ENCODE measurements at regions not wholly inside any gene's neighbourhood (a gene's known extent, or its start where the extent isn't known, plus 50 kb on each side); places are given as distances from the start of the nearest gene placed in this dataset.
A peak's percentile ranks its signal among the peaks of the same experiment; 100 is the strongest.

DNA sequence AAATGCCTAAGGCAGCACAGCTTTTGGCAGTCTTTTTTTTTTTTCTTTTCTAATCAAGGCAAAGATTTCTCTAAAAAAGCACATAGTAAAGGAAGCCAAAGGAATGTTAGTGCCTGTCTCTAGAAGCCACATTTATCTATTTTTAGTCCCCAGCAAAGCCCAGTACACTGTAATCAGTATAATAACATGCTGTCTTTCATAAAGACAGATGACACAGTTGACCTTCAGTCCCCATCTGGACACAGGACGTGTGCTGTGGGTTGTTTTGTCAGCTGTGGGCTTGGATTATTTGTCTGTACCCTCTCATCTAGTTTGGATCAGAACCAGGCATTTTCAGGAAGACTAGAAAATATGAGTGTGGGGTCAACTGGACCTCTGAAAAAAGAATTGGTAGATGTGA lies 110.4 kb upstream of the CTNNB1 start:
- TF ChIP-seq, protein P1, sequence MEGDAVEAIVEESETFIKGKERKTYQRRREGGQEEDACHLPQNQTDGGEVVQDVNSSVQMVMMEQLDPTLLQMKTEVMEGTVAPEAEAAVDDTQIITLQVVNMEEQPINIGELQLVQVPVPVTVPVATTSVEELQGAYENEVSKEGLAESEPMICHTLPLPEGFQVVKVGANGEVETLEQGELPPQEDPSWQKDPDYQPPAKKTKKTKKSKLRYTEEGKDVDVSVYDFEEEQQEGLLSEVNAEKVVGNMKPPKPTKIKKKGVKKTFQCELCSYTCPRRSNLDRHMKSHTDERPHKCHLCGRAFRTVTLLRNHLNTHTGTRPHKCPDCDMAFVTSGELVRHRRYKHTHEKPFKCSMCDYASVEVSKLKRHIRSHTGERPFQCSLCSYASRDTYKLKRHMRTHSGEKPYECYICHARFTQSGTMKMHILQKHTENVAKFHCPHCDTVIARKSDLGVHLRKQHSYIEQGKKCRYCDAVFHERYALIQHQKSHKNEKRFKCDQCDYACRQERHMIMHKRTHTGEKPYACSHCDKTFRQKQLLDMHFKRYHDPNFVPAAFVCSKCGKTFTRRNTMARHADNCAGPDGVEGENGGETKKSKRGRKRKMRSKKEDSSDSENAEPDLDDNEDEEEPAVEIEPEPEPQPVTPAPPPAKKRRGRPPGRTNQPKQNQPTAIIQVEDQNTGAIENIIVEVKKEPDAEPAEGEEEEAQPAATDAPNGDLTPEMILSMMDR (IDR thresholded peaks at IDR 0.05; ENCODE audit: low read depth, low read length, missing control alignments) = no peak
- in situ Hi-C loops (cut with HindIII; ENCODE audit: low pct_ligation_motif_present, low sequenced_read_pairs) = no loop called here
- H3K27ac ChIP-seq = no peak overlapping the region
- H3K4me3 ChIP-seq (ENCODE audit: low read depth, low read length) = no peak overlapping the region
- peak; percentile 11 for DNase-seq
- no peaks in the 10 kb centered on the region for H3K27me3 ChIP-seq (replicated peaks)
- no peaks in the 10 kb centered on the region for H3K36me3 ChIP-seq (replicated peaks)

DNA sequence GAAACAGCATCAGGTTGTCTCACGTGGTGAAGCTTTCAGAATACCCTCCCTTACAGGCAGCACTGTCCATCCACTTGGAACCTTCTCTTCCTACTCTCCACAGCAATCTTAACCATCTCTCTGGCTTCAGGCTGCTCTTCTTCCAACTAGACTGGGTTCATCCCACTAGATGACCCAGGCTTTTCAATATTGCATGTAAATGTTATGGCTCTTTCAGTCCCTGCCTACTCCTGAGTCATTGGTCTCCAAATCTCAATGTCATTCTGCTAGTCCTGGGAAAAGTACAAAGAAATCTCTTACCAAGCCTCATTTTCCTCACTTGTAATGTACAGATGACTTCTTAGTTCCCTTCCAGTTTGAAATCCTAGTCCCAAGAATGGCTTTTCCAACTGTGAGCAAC lies 109.7 kb upstream of the CTNNB1 start:
- no peak for DNase-seq

DNA sequence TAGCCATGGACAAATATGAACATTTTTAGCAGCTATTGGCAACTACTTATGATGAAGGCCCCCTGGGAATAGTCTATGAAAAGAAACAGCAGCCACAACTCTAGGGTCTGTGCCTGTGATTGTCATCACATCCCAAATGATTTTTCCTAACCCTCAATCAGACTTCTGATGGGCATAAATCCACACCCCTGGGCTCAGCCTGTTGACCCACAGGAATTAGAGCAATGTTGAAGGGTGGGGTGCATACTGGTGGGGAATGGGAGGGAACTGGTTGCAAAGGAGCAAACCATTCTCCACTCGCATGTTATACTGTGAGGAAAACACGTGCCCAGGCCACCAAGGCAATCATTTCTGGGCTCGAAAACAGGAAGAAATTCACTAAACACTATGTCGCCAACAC lies 106.5 kb upstream of the CTNNB1 start:
- no peak overlapping the region for H3K27ac ChIP-seq
- TF ChIP-seq, protein P1 (IDR thresholded peaks at IDR 0.05; ENCODE audit: low read depth, low read length, missing control alignments) = no peak
- in situ Hi-C loops (cut with HindIII; ENCODE audit: low pct_ligation_motif_present, low sequenced_read_pairs) = no loop called here
- H3K27me3 ChIP-seq (replicated peaks) = no peaks in the 10 kb centered on the region
- DNase-seq = no peak
- H3K4me3 ChIP-seq (ENCODE audit: low read depth, low read length) = no peak overlapping the region
- H3K36me3 ChIP-seq (replicated peaks) = no peaks in the 10 kb centered on the region

More for the DNA sequence above, 109.7 kb upstream of the CTNNB1 start:
- no peak overlapping the region for H3K4me3 ChIP-seq (ENCODE audit: low read depth, low read length)
- in situ Hi-C loops (cut with HindIII; ENCODE audit: low pct_ligation_motif_present, low sequenced_read_pairs) = no loop called here
- no peak overlapping the region for H3K27ac ChIP-seq
- TF ChIP-seq, protein P1 (IDR thresholded peaks at IDR 0.05; ENCODE audit: low read depth, low read length, missing control alignments) = no peak
- H3K27me3 ChIP-seq (replicated peaks) = no peaks in the 10 kb centered on the region
- H3K36me3 ChIP-seq (replicated peaks) = no peaks in the 10 kb centered on the region

GRCh38 chr3:41093476-41093875 lies 105.8 kb upstream of the CTNNB1 start:
- no peak for DNase-seq

GRCh38 chr3:41094351-41094750 lies 105.0 kb upstream of the CTNNB1 start:
- no peak for DNase-seq
- Histone ChIP-seq H3K36me3 (replicated peaks) (no peaks in the 10 kb centered on the region), H3K27ac (no peak overlapping the region), H3K27me3 (replicated peaks) (no peaks in the 10 kb centered on the region), H3K4me3 (ENCODE audit: low read depth, low read length) (no peak overlapping the region)
- TF ChIP-seq, protein P1 (IDR thresholded peaks at IDR 0.05; ENCODE audit: low read depth, low read length, missing control alignments) = no peak
- in situ Hi-C loops (cut with HindIII; ENCODE audit: low pct_ligation_motif_present, low sequenced_read_pairs) = no loop called here

More at GRCh38 chr3:41093476-41093875, 105.8 kb upstream of the CTNNB1 start:
- Histone ChIP-seq H3K27me3 (replicated peaks) (no peaks in the 10 kb centered on the region), H3K27ac (no peak overlapping the region), H3K4me3 (ENCODE audit: low read depth, low read length) (no peak overlapping the region), H3K36me3 (replicated peaks) (no peaks in the 10 kb centered on the region)
- TF ChIP-seq, protein P1 (IDR thresholded peaks at IDR 0.05; ENCODE audit: low read depth, low read length, missing control alignments) = no peak
- in situ Hi-C loops (cut with HindIII; ENCODE audit: low pct_ligation_motif_present, low sequenced_read_pairs) = no loop called here

- Histone ChIP-seq H3K4me3 (ENCODE audit: low read depth, low read length) (no peak overlapping the region), H3K36me3 (replicated peaks) (no peaks in the 10 kb centered on the region), H3K27me3 (replicated peaks) (no peaks in the 10 kb centered on the region), H3K27ac (no peak overlapping the region)
- in situ Hi-C loops (cut with HindIII; ENCODE audit: low pct_ligation_motif_present, low sequenced_read_pairs) = no loop called here
- DNase-seq = no peak
- TF ChIP-seq, protein P1 (IDR thresholded peaks at IDR 0.05; ENCODE audit: low read depth, low read length, missing control alignments) = no peak
Observed at GRCh38 chr3:41095702-41096101, 103.6 kb upstream of the CTNNB1 start.
